ENCODE measurements at regions not wholly inside any gene's neighbourhood (a gene's known extent, or its start where the extent isn't known, plus 50 kb on each side); places are given as distances from the start of the nearest gene placed in this dataset.
"Not testable (repeated sequence)": the region's sequence is repeated elsewhere in the genome, so short reads cannot be mapped to it uniquely, and the experiment has no call there.

DNA sequence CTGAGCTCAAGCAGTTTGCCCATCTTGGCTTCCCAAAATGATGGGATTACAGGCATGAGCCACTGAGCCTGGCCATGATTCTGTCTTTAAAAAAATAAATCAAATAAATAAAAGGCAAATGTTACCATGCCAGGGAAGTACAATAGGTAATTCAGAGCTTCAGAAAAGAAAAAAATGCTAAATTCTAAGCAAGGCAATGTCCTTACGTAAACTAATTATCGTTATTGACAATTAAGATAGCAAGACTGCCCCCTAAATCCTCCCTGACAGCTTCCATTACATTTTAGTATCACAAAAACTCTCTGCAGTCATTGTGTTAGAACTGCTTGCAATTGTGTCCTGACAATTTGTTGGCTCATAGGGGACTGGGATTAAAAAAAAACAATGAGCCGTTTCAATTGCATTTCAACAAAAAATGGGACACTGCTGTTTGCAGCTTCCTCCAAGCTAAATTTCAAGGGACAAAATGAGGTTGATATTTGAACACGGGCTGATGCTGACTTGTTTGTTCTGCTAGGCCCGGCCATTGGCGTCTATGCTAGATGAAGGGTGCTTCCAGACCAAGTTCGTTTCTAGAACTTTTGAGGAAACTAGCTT lies 88.9 kb downstream of the MOGAT1 start:
- no peak for DNase-seq (ENCODE audit: low read depth)

DNA sequence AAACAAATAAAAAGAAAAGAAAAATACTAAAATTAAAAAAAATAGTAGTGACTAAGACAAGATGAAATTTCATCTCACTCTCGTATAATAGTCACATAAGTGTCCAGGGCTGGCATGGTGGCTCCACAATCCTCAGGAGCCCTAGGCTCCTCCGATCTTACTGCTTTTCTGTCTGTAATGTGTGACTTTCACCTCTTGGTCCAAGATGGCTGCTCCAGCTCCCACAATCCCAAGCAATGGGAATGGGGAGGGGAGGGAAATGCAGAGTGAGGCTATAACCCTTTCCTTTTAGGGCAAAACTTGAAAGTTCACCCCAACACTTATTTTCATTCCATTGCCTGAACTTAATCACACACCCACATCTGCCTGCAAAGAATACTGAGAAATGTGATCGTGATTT lies 90.4 kb downstream of the MOGAT1 start:
- DNase-seq (ENCODE audit: low read depth): no peak

DNA sequence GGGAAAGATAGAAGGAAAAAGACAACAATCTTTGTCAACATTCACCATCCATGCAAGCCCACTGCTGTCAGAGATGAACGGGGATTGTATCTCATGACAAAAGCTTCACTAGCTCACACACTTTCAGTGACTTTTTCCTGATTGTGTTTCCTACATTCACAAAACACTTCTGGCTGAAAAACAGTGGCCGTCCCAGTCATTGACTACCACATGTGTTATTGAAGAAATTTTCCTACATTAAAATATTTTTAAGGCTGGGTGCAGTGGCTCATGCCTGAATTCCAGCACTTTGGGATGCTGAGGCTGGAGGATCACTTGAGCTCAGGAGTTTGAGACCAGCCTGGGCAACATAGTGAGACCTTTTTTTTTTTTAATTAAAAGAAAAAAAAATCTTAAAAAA lies 90.9 kb downstream of the MOGAT1 start:
- no peak for DNase-seq (ENCODE audit: low read depth)

DNA sequence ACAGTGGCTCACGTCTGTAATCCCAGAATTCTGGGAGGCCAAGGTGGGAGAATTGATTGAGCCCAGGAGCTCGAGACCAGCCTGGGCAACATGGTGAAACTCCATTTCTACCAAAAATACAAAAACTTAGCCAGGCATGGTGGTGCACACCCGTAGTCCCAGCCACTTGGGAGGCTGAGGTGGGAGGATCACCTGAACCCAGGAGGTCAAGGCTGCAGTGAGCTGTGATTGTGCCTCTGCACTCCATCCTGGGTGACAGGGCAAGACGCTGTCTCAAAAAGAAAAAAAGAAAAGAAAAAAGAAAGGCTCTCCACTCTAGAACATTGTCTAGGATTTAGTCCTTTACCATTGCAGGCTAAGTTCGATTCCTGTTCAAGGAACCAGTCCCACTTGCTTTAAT lies 94.4 kb downstream of the MOGAT1 start:
- not testable (repeated sequence) for DNase-seq (ENCODE audit: low read depth)

DNA sequence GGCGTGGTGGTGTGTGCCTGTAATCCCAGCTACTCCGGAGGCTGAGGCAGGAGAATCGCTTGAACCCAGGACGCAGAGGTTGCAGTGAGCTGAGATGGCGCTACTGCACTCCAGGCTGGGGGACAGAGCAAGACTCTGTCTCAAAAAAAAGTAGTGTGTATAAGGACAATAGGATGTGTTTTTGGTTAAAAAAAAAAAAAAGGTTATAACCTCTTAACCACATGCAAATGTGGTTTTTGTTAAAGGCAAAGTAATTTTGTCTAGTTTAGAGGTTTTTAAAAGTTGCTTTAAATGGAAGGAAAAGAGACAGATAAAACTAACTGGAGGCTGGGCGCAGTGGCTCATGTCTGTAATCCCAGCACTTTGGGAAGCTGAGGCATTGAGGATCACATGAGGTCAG lies 92.8 kb upstream of the ACSL3 start:
- DNase-seq (ENCODE audit: low read depth): not testable (repeated sequence)

DNA sequence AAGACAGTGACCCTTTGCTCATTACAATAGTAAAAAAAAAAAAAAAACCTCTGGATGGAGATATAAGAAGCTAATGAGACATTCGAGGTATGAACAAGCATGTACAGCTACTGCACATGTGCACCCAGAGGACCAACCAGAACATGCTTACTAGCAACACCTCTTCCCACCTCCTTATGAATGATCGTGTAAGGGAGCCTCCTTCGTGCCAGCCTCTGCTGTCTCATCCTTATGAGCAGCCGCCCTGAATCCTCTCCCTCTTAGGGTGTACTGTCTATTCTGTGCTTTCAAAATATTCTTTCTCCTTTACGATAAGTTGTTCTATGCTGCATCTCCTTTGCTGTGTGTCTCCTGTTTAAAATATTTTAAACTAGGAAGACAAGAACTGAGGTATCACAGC lies 91.4 kb upstream of the ACSL3 start:
- DNase-seq (ENCODE audit: low read depth): no peak

DNA sequence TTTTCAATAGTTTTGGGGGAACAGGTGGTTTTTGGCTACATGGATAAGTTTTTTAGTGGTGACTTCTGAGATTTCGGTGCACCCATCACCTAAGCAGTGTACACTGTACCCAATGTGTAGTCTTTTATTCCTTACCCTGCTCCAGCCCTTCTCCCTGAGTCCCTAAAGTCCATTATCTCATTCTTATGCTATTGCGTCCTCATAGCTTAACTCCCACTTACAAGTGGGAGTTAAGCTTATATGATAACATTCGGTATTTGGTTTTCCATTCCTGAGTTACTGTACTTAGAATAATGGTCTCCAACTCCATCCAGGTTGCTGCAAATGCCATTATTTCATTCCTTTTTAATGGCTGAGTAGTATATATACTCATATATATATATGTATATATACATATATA lies 90.9 kb upstream of the ACSL3 start:
- no peak for DNase-seq (ENCODE audit: low read depth)

DNA sequence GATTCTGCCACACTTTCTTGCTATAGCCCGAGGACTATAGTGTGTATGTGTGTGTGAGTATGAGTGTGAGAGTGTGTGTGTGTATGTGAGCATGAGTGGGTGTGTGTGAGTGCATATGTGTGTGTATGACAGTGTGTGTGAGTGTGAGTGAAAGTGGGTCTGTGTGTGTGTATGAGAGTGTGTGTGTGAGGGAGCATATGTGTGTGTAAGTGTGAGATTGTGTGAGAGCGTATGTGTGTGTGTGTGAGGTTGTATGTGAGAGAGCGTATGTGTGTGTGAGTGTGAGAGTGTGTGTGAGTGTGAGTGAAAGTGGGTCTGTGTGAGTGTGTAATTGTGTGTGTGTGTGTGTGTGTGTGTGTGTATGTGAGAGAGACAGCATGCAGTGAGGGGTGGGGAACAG lies 89.0 kb upstream of the ACSL3 start:
- no peak for DNase-seq (ENCODE audit: low read depth)

DNA sequence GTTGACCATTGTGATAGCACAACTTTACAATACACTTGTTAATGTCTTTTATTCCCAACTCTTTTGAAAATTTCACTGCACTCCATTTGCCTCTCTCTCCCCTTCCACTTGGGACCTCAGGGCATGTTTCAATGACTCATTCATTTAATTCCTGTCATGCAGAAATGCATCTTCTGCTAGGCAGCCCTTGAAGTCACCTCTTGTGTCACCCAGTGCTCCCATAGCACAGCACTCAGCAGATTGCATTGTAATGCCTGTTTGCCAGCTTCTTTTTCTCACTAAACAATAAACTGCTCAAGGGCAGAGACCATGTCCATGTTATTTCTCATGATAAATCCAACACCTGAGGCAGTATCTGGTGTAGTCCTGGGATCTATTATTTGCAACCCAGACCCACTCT lies 85.9 kb upstream of the ACSL3 start:
- no peak for DNase-seq (ENCODE audit: low read depth)

DNA sequence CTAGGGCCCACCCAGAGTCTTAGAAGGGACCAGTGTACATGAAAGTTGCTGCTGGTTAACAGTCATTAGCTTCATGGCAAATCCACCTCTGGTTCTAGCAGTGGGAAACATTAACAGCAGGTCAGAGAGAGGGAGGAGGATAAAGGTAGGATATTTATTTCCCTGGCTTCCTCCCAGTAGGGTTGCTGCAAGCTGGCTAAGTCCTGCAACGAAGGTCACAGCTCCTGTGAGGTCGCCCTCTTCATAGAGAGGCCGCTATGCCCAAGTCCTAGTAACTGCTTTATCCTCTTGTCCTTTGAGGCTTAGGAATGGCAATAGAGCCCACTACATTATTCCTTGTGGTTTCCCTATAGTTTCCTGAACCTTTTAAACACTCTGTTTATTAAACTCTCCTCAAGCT lies 84.0 kb upstream of the ACSL3 start:
- DNase-seq (ENCODE audit: low read depth): no peak

DNA sequence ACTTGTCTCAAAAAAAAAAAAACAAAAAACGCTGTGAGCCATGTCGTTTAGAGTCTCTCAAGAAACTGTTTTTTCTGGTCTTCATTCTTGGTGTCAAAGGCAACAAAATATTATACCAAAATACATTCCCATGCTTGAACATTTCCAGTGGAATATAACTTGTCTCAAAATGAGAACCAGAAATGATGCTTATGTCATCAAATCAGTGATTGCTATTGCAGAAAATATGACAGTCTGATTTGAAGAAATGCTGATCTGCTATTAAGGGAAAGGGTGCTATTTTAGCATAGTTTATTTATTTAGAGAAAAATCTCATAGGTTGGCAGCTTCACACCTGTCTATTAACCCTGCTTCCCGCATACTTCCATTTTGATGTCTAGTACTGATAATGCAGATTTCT lies 82.4 kb upstream of the ACSL3 start:
- DNase-seq (ENCODE audit: low read depth): no peak

DNA sequence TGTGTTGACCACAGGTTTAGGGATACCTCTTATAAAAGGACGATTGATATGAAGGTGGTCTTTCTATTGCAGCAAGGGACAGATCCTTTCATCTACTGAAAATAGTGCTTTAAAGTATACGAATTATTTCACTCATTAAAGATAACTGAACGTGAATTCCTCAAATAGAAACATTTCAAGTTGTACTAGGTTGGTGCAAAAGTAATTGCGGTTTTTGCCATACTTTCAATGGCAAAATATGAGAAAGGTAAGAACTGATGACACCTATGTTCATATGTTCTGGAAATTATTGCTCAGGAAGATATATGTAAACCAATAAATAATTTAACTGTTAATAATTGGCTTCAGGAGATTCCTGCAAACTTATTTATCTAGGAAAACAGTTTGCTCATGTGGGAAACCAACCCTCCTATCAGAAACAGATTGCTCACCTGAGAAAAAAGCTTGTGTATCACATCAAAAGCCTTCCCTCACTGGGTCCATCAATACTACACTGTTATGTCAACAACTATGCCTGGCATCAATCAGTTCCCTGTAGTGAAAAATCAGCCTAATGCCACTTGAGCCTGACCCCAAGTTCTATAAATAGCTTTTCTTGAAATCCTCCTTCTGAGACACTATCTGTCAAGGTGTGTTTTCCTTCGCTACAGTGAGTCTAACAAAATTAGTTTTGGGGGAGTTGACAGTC lies 81.5 kb upstream of the ACSL3 start:
- DNase-seq (ENCODE audit: low read depth): no peak

DNA sequence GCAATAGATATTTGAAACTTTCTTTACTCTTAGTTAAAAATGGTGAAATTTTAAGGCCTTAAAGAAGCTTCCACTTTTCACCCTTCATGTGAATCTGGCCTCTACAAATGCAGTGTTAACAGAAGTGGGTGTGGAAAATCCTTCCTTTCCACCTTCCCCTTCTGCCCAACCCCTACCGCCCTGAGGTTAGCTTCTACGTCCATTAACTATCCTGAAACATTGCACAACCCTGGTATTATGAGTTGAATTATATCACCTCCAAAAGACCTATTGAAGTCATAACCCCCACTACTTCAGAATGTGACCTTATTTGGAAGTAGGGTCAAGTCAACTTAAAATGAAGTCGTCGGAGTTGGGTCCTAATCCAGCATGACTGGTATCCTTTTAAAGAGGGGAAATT lies 80.8 kb upstream of the ACSL3 start:
- DNase-seq (ENCODE audit: low read depth): no peak

DNA sequence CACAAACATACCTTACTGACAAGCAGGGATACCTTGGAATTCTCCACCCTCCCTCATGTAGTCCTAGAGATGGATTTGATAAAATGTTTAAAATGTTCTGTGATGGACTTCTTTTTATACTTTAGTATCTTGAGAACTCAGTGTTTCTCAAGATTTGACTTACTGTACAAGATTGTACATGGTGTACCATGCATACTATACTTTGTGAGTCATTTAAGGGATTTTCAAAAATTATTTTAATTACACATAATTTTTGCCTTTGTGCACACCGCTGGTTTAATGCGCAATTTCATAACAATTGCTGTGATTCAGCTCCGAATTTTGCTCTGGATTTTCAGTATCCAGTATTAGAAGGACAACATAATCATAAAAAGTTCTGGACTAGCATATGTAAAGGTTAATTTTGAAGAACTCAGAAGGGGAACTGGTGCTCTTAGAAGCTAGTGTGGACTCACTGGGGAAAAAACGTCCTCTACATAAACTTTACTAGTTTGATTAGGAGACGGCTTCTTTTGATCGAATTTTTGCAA lies 78.6 kb upstream of the ACSL3 start:
- no peak for DNase-seq (ENCODE audit: low read depth)

DNA sequence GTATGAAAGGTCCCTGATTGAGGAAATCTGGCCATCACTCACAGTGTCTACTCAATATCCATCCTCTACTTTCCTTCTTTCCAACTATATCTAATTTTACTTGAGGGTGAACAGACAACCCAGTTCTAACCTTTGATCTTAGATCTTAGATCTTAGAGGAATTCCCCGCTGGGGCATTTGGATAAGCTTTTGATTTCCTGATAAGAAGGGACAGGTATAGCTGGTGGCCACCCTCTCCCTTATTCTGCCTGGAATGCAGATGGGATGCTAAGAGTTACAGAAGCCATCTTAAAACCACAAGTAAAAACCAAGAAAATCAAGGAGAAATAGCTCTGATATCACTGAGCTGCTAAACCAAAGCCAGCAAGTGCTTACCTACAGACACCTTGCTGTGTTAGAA lies 77.2 kb upstream of the ACSL3 start:
- DNase-seq (ENCODE audit: low read depth): no peak

DNA sequence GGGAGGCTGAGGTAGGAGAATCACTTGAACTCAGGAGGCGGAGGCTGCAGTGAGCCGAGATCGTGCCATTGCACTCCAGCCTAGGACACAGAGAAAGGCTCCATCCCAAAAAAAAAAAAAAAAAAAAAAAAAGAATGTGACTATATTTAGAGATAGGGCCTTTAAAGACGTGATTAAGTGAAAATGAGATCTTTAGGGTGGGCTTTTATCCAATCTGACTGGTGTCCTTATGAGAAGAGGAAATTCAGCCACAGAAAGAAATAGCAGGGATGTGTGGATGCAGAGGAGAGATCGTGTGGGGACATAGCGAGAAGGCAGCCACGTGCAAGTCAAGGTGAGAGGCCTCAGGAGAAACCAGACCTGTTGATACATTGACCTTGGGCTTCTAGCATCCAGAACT lies 69.9 kb upstream of the ACSL3 start:
- no peak for DNase-seq (ENCODE audit: low read depth)

DNA sequence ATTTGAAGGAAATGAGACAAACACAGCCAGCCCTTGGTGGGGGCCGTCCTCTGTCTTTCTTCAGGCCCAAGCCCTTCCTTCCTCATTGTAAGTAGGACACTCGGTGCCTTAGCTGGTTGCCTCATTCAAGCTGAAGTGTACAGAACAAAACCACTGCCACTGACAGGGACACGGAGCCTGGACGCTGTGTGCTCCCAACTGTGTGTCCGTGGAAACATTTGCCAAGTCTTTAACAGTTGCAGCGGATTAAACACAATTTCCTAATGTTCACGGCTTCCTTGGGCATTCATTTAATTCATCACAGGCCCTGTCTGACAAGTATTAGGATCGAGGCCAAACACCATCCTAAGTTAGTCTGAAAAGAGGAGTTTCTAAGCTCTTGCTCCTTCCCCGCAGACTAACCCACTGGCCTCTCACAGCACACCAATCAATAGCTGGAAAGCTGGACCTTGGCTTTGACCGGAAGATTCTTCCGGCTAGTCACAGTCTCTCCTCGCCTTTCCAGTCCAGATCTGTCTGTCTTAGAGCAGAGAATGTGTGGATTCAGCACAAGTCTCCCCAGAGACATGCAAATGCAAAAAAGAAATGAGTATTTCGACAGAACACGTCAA lies 68.7 kb upstream of the ACSL3 start:
- no peak for DNase-seq (ENCODE audit: low read depth)

DNA sequence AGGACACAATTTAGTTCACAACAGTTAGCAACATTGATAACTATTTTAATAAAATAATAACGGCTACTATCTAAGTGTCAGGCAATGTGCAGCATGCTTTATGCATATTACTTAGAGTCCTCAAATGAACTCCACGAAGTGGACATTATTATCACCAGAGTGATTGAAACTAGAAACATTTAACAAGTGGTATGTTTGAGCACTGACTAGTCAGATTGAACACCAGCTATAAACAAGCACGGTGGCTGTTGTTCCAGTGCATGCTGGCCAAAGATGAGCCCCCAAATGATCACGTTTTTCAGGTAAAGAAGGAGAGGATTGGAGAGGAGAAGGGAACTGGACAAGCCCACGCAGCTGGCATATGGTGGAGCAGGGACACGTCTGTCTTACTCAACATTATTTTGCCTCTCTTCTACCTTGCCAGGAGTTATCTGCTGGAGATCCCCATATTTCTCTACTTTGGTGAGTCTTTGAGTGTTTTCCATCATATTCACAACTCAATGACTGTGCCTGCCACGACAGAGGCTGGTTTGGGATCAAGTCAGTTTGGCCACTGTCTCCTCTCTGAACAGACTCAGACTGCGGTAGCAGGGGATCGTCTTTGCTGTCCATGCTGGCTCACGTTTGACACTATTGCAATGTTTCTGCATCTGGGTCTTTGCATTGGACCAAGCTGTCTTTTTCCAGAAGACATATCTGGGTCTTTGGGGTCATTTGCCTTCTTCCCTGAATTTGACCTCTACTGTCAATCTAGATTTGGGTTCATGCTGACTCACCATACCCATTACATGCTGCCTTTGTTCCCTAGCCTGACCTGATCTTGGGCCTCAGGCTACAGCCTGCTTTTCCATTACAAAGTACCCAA lies 66.0 kb upstream of the ACSL3 start:
- DNase-seq (ENCODE audit: low read depth): no peak

DNA sequence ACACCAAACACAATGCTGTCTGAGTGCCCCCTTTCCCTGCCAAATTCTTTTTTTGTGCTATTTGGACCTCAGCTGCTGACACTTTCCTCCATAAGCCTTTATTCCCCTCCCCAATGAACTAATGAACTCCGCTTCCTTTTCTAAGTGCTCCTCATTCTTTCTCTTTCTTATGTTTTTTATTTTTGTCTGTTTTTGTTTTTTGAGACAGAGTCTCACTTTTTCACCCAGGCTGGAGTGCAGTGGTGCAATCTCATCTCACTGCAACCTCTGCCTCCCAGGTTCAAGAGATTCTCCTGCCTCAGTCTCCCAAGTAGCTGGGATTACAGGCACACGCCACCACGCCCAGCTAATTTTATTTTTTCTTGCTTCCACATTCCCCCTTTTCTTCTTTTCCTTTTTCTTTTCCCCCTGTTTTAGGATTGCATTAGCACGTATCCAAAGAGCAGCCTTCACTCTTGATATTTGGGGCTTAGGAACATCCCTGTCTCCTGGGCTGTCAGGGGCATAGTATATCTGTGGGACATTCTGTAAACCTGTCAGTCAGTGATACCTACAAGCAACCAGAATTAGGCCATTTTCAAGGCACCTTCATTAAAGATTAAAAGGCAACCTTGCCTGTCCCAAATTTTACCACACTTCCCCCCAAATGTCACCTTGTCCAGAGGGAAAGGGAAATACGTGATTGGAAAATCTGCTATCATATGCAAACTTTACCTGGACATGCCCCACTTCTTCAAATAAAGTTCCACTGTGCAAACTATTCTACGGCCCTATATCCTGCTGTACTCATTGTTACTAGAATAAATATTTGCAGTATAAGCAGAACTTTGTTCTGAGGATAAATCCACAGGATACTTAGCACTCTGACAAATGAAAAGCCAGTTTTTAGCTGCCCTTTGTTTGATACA lies 65.1 kb upstream of the ACSL3 start:
- no peak for DNase-seq (ENCODE audit: low read depth)

DNA sequence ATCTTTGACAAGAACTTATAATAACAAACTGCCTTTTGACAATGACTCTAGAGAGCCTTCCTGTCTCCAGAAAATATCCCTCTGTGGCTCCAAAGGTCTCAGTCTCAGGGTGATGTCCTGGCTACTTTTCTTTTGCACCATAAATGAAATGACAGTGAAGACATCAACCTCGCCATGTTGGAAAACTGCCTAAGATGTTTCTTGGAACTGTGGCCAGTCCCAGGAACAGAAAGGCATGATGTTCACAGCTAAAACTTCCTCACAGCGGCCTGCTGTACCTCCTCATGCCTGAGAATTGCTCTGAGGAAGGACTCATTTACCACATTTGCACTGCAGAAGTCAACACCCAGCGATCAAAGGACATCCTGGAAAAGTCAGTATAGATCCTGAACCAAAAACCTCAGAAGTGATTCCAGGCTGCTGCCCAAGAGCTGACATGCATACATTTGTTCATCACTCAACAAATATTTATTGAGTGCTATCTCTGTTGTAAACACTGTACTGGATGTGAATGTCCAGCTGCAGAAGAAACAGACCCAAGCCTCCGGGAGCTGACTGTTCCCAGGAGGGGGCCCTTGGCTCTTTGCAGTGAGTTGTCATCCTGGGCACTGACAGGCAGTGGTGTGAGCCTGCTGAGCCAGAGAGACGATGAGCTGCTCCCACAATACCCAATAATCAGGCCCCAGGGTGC lies 64.3 kb upstream of the ACSL3 start:
- DNase-seq (ENCODE audit: low read depth): no peak

DNA sequence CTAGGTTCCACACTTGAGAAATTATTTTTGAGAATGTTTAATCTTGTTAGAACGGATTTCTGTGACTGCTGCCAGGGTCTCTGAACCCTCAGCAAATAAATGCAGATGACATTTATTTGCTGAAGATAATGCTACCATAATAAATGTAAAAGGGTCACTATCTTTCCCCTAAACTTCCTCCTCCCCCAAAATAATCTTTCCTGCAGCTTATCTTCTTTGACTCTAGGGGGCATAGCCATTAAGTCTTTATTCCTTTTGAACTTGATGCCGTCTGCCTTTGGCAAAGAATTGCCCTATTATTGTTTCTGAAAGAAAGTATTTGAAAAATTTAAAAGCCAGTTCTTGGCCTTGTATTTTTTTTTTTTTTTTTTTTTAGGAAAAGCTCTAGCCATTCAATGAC lies 63.6 kb upstream of the ACSL3 start:
- DNase-seq (ENCODE audit: low read depth): peak; percentile 8

Data from HS-27A (cell line).